Superior temporal gyrus (tissue), 1 donor: ENCODE measurements at regions not wholly inside any gene's neighbourhood (a gene's known extent, or its start where the extent isn't known, plus 50 kb on each side); places are given as distances from the start of the nearest gene placed in this dataset.
A peak's percentile ranks its signal among the peaks of the same experiment; 100 is the strongest.

Experiments
- DNase-seq: peaks from one replicate; pipeline ENCODE4 v3.0.0-alpha.2; 2016; ENCODE audit errors: extremely low spot score

- no peak for DNase-seq
Measured at GRCh38 chr2:15840148-15840547, 100.2 kb upstream of the MYCN start.

GRCh38 chr2:15840969-15841368 lies 99.4 kb upstream of the MYCN start:
- no peak for DNase-seq

GRCh38 chr2:15841776-15842560 lies 98.4 kb upstream of the MYCN start:
- no peak for DNase-seq

GRCh38 chr2:15842758-15843666 lies 97.3 kb upstream of the MYCN start:
- DNase-seq: peak; percentile 28

- DNase-seq: no peak
Measured at GRCh38 chr2:15844211-15844801, 96.0 kb upstream of the MYCN start.

GRCh38 chr2:15845294-15845693 lies 95.1 kb upstream of the MYCN start:
- DNase-seq: no peak

GRCh38 chr2:15845737-15846405 lies 94.5 kb upstream of the MYCN start:
- DNase-seq: no peak

GRCh38 chr2:15846626-15847025 lies 93.7 kb upstream of the MYCN start:
- DNase-seq: no peak

GRCh38 chr2:15850534-15850933 lies 89.8 kb upstream of the MYCN start:
- DNase-seq: no peak

GRCh38 chr2:15851076-15851693 lies 89.2 kb upstream of the MYCN start:
- DNase-seq: no peak

GRCh38 chr2:15852811-15853210 lies 87.5 kb upstream of the MYCN start:
- DNase-seq: no peak

GRCh38 chr2:15853903-15854302 lies 86.4 kb upstream of the MYCN start:
- no peak for DNase-seq

GRCh38 chr2:15855766-15856260 lies 84.5 kb upstream of the MYCN start:
- no peak for DNase-seq

GRCh38 chr2:15856318-15856717 lies 84.0 kb upstream of the MYCN start:
- DNase-seq: no peak

GRCh38 chr2:15858466-15858865 lies 81.9 kb upstream of the MYCN start:
- DNase-seq: no peak

GRCh38 chr2:15860051-15860663 lies 80.2 kb upstream of the MYCN start:
- DNase-seq: no peak

GRCh38 chr2:15860760-15861159 lies 79.6 kb upstream of the MYCN start:
- no peak for DNase-seq

GRCh38 chr2:15861172-15861822 lies 79.1 kb upstream of the MYCN start:
- no peak for DNase-seq

GRCh38 chr2:15861898-15862297 lies 78.5 kb upstream of the MYCN start:
- no peak for DNase-seq

- no peak for DNase-seq
Measured at GRCh38 chr2:15863089-15863488, 77.3 kb upstream of the MYCN start.
